Naive thymus-derived CD4-positive, alpha-beta T cell (primary cell): ENCODE measurements at regions not wholly inside any gene's neighbourhood (a gene's known extent, or its start where the extent isn't known, plus 50 kb on each side); places are given as distances from the start of the nearest gene placed in this dataset.

Experiments
- ATAC-seq: fragments of 150-1000 bp; cut with Tn5 transposase; 2 replicates; pipeline ENCODE4 v1.10.0; 2021; ENCODE audit warnings: mild to moderate bottlenecking, moderate library complexity
- CTCF ChIA-PET: fragments of 350-600 bp; sonication (Branson Sonifier 250); formaldehyde crosslinking; loops from one replicate; lab custom pipeline; 2021; ENCODE audit warnings: antibody characterized with exemption; lab: Charles Lee
- POLR2A ChIA-PET: fragments of 350-600 bp; sonication (Branson Sonifier 250); formaldehyde crosslinking; loops from one replicate; lab custom pipeline; 2021; ENCODE audit warnings: antibody characterized with exemption, inconsistent platforms; lab: Charles Lee
- DNase-seq, 9 donors: peaks; one replicate each; pipeline versions ENCODE4 v3.0.0 to v3.0.0-alpha.2; 2020 to 2022; ENCODE audit warnings: mixed read lengths in 1 of 9
- H3K27ac ChIP-seq: one replicate; pipeline ENCODE4 v1.7.0; 2013; ENCODE audit warnings: mild to moderate bottlenecking, low read depth, low read length, moderate library complexity
- H3K27me3 ChIP-seq, 2 donors: one replicate each; pipeline ENCODE4 v1.7.0; 2013; ENCODE audit warnings: low read length in 2 of 2, mild to moderate bottlenecking in 2 of 2, moderate library complexity in 2 of 2; ENCODE audit not compliant: control insufficient read depth in 2 of 2, insufficient read depth in 2 of 2
- H3K36me3 ChIP-seq, 3 experiments: 1 replicate in 2 of 3; 2 replicates in 1 of 3; pipeline ENCODE4 v1.7.0; 2013; ENCODE audit warnings: low read length in 3 of 3, mild to moderate bottlenecking in 3 of 3, moderate library complexity in 1 of 3; ENCODE audit not compliant: insufficient read depth in 3 of 3, control insufficient read depth in 2 of 3
- H3K4me1 ChIP-seq, 2 donors: one replicate each; pipeline ENCODE4 v1.7.0; 2013; ENCODE audit warnings: low read length in 2 of 2, mild to moderate bottlenecking in 2 of 2, moderate library complexity in 1 of 2; ENCODE audit not compliant: control insufficient read depth in 2 of 2, insufficient read depth in 2 of 2
- H3K4me3 ChIP-seq: 2 replicates; pipeline ENCODE4 v1.7.0; 2013; ENCODE audit warnings: mild to moderate bottlenecking, low read length
- H3K9me3 ChIP-seq, 3 experiments: 1 replicate in 2 of 3; 2 replicates in 1 of 3; pipeline ENCODE4 v1.7.0; 2013; ENCODE audit warnings: low read length in 3 of 3; ENCODE audit not compliant: control insufficient read depth in 2 of 3
- H3K27ac Mint-ChIP-seq, 9 donors: one replicate each; pipeline ENCODE4 v1.8.0; 2020 to 2022; ENCODE audit warnings: mixed read lengths in 9 of 9, mild to moderate bottlenecking in 8 of 9, moderate library complexity in 5 of 9, inconsistent platforms in 2 of 9
- H3K27me3 Mint-ChIP-seq, 5 donors: one replicate each; pipeline ENCODE4 v1.8.0; 2021 to 2022; ENCODE audit warnings: mixed read lengths in 5 of 5, mild to moderate bottlenecking in 1 of 5
- H3K36me3 Mint-ChIP-seq, 5 donors: one replicate each; pipeline ENCODE4 v1.8.0; 2020 to 2022; ENCODE audit warnings: mixed read lengths in 5 of 5, mild to moderate bottlenecking in 3 of 5, inconsistent platforms in 1 of 5
- H3K4me1 Mint-ChIP-seq, 7 donors: one replicate each; pipeline ENCODE4 v1.8.0; 2020 to 2022; ENCODE audit warnings: mixed read lengths in 7 of 7, mild to moderate bottlenecking in 3 of 7, inconsistent platforms in 1 of 7
- H3K4me3 Mint-ChIP-seq, 10 donors: one replicate each; pipeline ENCODE4 v1.8.0; 2020 to 2022; ENCODE audit warnings: mild to moderate bottlenecking in 10 of 10, mixed read lengths in 10 of 10, moderate library complexity in 6 of 10, inconsistent platforms in 2 of 10
- H3K9me3 Mint-ChIP-seq, 11 donors: one replicate each; pipeline ENCODE4 v1.8.0; 2020 to 2022; ENCODE audit warnings: mixed read lengths in 11 of 11, mild to moderate bottlenecking in 4 of 11, inconsistent platforms in 1 of 11, moderate library complexity in 1 of 11
- intact Hi-C, 2 donors: fragments of 100-400 bp; cut with micrococcal nuclease; formaldehyde crosslinking; loops; one replicate each; pipeline ENCODE4 v1.15.1; 2023

GRCh38 chr2:194739217-194739616 is 917.8 kb upstream of the SLC39A10 start:
- POLR2A ChIA-PET = no interaction called here
- H3K27ac Mint-ChIP-seq = no peak overlapping the region
- H3K36me3 ChIP-seq = no peaks in the 10 kb centered on the region
- H3K4me3 ChIP-seq = no peak overlapping the region
- no peaks in the 10 kb centered on the region for H3K27me3 ChIP-seq
- H3K9me3 ChIP-seq = no peaks in the 10 kb centered on the region
- intact Hi-C loops = no loop called here
- ATAC-seq (no peak), DNase-seq (no peak)
- H3K27ac ChIP-seq = no peak overlapping the region
- no peaks in the 10 kb centered on the region for H3K27me3 Mint-ChIP-seq
- H3K36me3 Mint-ChIP-seq = no peaks in the 10 kb centered on the region
- CTCF ChIA-PET = no interaction called here
- no peaks in the 10 kb centered on the region for H3K4me1 ChIP-seq
- peaks cover 0 to 17% (median 0%) of the 10 kb centered on the region in 11 donors for H3K9me3 Mint-ChIP-seq
- no peak overlapping the region for H3K4me3 Mint-ChIP-seq
- H3K4me1 Mint-ChIP-seq = no peaks in the 10 kb centered on the region

GRCh38 chr2:194735837-194736542 is 921.0 kb upstream of the SLC39A10 start:
- Mint-ChIP-seq H3K27me3 (no peaks in the 10 kb centered on the region), H3K4me1 (no peaks in the 10 kb centered on the region), H3K36me3 (no peaks in the 10 kb centered on the region), H3K27ac (no peak overlapping the region), H3K4me3 (no peak overlapping the region), H3K9me3 (peaks cover 0 to 24% (median 2%) of the 10 kb centered on the region in 11 donors)
- H3K4me1 ChIP-seq = no peaks in the 10 kb centered on the region
- ATAC-seq (no peak), DNase-seq (no peak)
- no peak overlapping the region for H3K27ac ChIP-seq
- H3K27me3 ChIP-seq = no peaks in the 10 kb centered on the region
- H3K4me3 ChIP-seq = no peak overlapping the region
- no peaks in the 10 kb centered on the region for H3K36me3 ChIP-seq
- H3K9me3 ChIP-seq = no peaks in the 10 kb centered on the region
- intact Hi-C loops = no loop called here
- CTCF ChIA-PET = no interaction called here
- POLR2A ChIA-PET = no interaction called here

GRCh38 chr2:194730266-194730665 is 926.8 kb upstream of the SLC39A10 start:
- CTCF ChIA-PET = no interaction called here
- Histone ChIP-seq H3K27me3 (no peaks in the 10 kb centered on the region), H3K4me3 (no peak overlapping the region), H3K9me3 (no peaks in the 10 kb centered on the region), H3K27ac (no peak overlapping the region), H3K36me3 (no peaks in the 10 kb centered on the region), H3K4me1 (no peaks in the 10 kb centered on the region)
- POLR2A ChIA-PET = no interaction called here
- no peak overlapping the region for H3K4me3 Mint-ChIP-seq
- DNase-seq (no peak), ATAC-seq (no peak)
- no peak overlapping the region for H3K27ac Mint-ChIP-seq
- no peaks in the 10 kb centered on the region for H3K4me1 Mint-ChIP-seq
- H3K27me3 Mint-ChIP-seq = no peaks in the 10 kb centered on the region
- H3K9me3 Mint-ChIP-seq = peaks cover 0 to 13% (median 3%) of the 10 kb centered on the region in 11 donors
- H3K36me3 Mint-ChIP-seq = no peaks in the 10 kb centered on the region
- intact Hi-C loops = no loop called here

- no peak for DNase-seq
- Mint-ChIP-seq H3K4me1 (no peaks in the 10 kb centered on the region), H3K9me3 (peaks cover 0 to 6% (median 0%) of the 10 kb centered on the region in 11 donors), H3K27me3 (no peaks in the 10 kb centered on the region), H3K4me3 (no peak overlapping the region), H3K27ac (no peak overlapping the region), H3K36me3 (no peaks in the 10 kb centered on the region)
- H3K27me3 ChIP-seq = no peaks in the 10 kb centered on the region
- intact Hi-C loops = no loop called here
- ATAC-seq = no peak
- H3K4me1 ChIP-seq = no peaks in the 10 kb centered on the region
- H3K36me3 ChIP-seq = no peaks in the 10 kb centered on the region
- no peak overlapping the region for H3K27ac ChIP-seq
- CTCF ChIA-PET = no interaction called here
- POLR2A ChIA-PET = no interaction called here
- no peak overlapping the region for H3K4me3 ChIP-seq
- no peaks in the 10 kb centered on the region for H3K9me3 ChIP-seq
Observed at GRCh38 chr2:194725169-194725568, 931.9 kb upstream of the SLC39A10 start.

- ATAC-seq (no peak), DNase-seq (no peak)
- CTCF ChIA-PET = no interaction called here
- intact Hi-C loops = no loop called here
- no peaks in the 10 kb centered on the region for H3K4me1 ChIP-seq
- Mint-ChIP-seq H3K36me3 (no peaks in the 10 kb centered on the region), H3K27me3 (no peaks in the 10 kb centered on the region), H3K4me3 (no peak overlapping the region), H3K4me1 (no peaks in the 10 kb centered on the region), H3K9me3 (peaks cover 0 to 1% (median 0%) of the 10 kb centered on the region in 11 donors), H3K27ac (no peak overlapping the region)
- H3K36me3 ChIP-seq = no peaks in the 10 kb centered on the region
- H3K27ac ChIP-seq = no peak overlapping the region
- POLR2A ChIA-PET = no interaction called here
- no peaks in the 10 kb centered on the region for H3K9me3 ChIP-seq
- no peak overlapping the region for H3K4me3 ChIP-seq
- H3K27me3 ChIP-seq = no peaks in the 10 kb centered on the region
Observed at GRCh38 chr2:194723446-194723845, 933.6 kb upstream of the SLC39A10 start.

- Mint-ChIP-seq H3K27me3 (no peaks in the 10 kb centered on the region), H3K27ac (no peak overlapping the region), H3K4me3 (no peak overlapping the region), H3K36me3 (no peaks in the 10 kb centered on the region), H3K9me3 (peaks cover 0 to 1% (median 0%) of the 10 kb centered on the region in 11 donors), H3K4me1 (no peaks in the 10 kb centered on the region)
- CTCF ChIA-PET = no interaction called here
- no peak overlapping the region for H3K27ac ChIP-seq
- POLR2A ChIA-PET = no interaction called here
- H3K4me1 ChIP-seq = no peaks in the 10 kb centered on the region
- no peak overlapping the region for H3K4me3 ChIP-seq
- ATAC-seq = no peak
- intact Hi-C loops = no loop called here
- H3K36me3 ChIP-seq = no peaks in the 10 kb centered on the region
- no peaks in the 10 kb centered on the region for H3K9me3 ChIP-seq
- DNase-seq = no peak
- H3K27me3 ChIP-seq = no peaks in the 10 kb centered on the region
Observed at GRCh38 chr2:194721227-194721626, 935.8 kb upstream of the SLC39A10 start.

GRCh38 chr2:194720462-194720861 is 936.6 kb upstream of the SLC39A10 start:
- Mint-ChIP-seq H3K27me3 (no peaks in the 10 kb centered on the region), H3K9me3 (peaks cover 0 to 1% (median 0%) of the 10 kb centered on the region in 11 donors), H3K4me3 (no peak overlapping the region), H3K27ac (no peak overlapping the region), H3K36me3 (no peaks in the 10 kb centered on the region), H3K4me1 (no peaks in the 10 kb centered on the region)
- Histone ChIP-seq H3K4me3 (no peak overlapping the region), H3K9me3 (no peaks in the 10 kb centered on the region), H3K27me3 (no peaks in the 10 kb centered on the region), H3K27ac (no peak overlapping the region), H3K36me3 (no peaks in the 10 kb centered on the region), H3K4me1 (no peaks in the 10 kb centered on the region)
- ChIA-PET CTCF (no interaction called here), POLR2A (no interaction called here)
- ATAC-seq (no peak), DNase-seq (no peak)
- intact Hi-C loops = no loop called here
